ENCODE measurements at regions not wholly inside any gene's neighbourhood (a gene's known extent, or its start where the extent isn't known, plus 50 kb on each side); places are given as distances from the start of the nearest gene placed in this dataset.

GRCh38 chr5:153318556-153318955, 171.9 kb upstream of the GRIA1 start:
- no peak for DNase-seq (ENCODE audit: low read depth in 1 of 2, low spot score in 1 of 2)
- Histone ChIP-seq H3K4me3 (replicated peaks; ENCODE audit: insufficient read depth, low read length) (no peak overlapping the region), H3K27ac (replicated peaks) (no peak overlapping the region), H3K27me3 (ENCODE audit: insufficient read depth, poor library complexity, severe bottlenecking) (no peaks in the 10 kb centered on the region)
- TF ChIP-seq REST (IDR thresholded peaks at IDR 0.05; ENCODE audit: insufficient replicate concordance, low read depth), result no peak
- no peak for TF ChIP-seq CTCF (IDR thresholded peaks at IDR 0.05; ENCODE audit: insufficient read depth, low read length)

- Histone ChIP-seq H3K4me3 (replicated peaks; ENCODE audit: insufficient read depth, low read length) (no peak overlapping the region), H3K27ac (replicated peaks) (no peak overlapping the region), H3K27me3 (ENCODE audit: insufficient read depth, poor library complexity, severe bottlenecking) (no peaks in the 10 kb centered on the region)
- TF ChIP-seq SPI1 (IDR thresholded peaks at IDR 0.05; ENCODE audit: borderline replicate concordance, low read depth) (no peak), GABPA (IDR thresholded peaks at IDR 0.05; ENCODE audit: low read depth) (no peak), REST (IDR thresholded peaks at IDR 0.05; ENCODE audit: insufficient replicate concordance, low read depth) (no peak), POLR2AphosphoS5 (IDR thresholded peaks at IDR 0.05; ENCODE audit: low read depth) (no peak), CTCF (IDR thresholded peaks at IDR 0.05; ENCODE audit: insufficient read depth, low read length) (no peak)
- DNase-seq (ENCODE audit: low read depth in 1 of 2, low spot score in 1 of 2), result no peak
Measured at GRCh38 chr5:153321478-153321877, 169.0 kb upstream of the GRIA1 start.

- H3K27ac ChIP-seq (replicated peaks), result no peak overlapping the region
- TF ChIP-seq REST (IDR thresholded peaks at IDR 0.05; ENCODE audit: insufficient replicate concordance, low read depth) (no peak), POLR2AphosphoS5 (IDR thresholded peaks at IDR 0.05; ENCODE audit: low read depth) (no peak)
- no peak overlapping the region for H3K4me3 ChIP-seq (replicated peaks; ENCODE audit: insufficient read depth, low read length)
- no peak for DNase-seq (ENCODE audit: low read depth in 1 of 2, low spot score in 1 of 2)
- H3K27me3 ChIP-seq (ENCODE audit: insufficient read depth, poor library complexity, severe bottlenecking), result no peaks in the 10 kb centered on the region
Measured at GRCh38 chr5:153340139-153340538, 150.3 kb upstream of the GRIA1 start.

- no peak for DNase-seq (ENCODE audit: low read depth in 1 of 2, low spot score in 1 of 2)
- Histone ChIP-seq H3K4me3 (replicated peaks; ENCODE audit: insufficient read depth, low read length) (no peak overlapping the region), H3K27me3 (ENCODE audit: insufficient read depth, poor library complexity, severe bottlenecking) (no peaks in the 10 kb centered on the region), H3K27ac (replicated peaks) (no peak overlapping the region)
- TF ChIP-seq SPI1 (IDR thresholded peaks at IDR 0.05; ENCODE audit: borderline replicate concordance, low read depth), result no peak
- TF ChIP-seq CTCF (IDR thresholded peaks at IDR 0.05; ENCODE audit: insufficient read depth, low read length), result no peak
- no peak for TF ChIP-seq GABPA (IDR thresholded peaks at IDR 0.05; ENCODE audit: low read depth)
Measured at GRCh38 chr5:153340738-153341137, 149.7 kb upstream of the GRIA1 start.
